ENCODE measurements at regions not wholly inside any gene's neighbourhood (a gene's known extent, or its start where the extent isn't known, plus 50 kb on each side); places are given as distances from the start of the nearest gene placed in this dataset.

DNA sequence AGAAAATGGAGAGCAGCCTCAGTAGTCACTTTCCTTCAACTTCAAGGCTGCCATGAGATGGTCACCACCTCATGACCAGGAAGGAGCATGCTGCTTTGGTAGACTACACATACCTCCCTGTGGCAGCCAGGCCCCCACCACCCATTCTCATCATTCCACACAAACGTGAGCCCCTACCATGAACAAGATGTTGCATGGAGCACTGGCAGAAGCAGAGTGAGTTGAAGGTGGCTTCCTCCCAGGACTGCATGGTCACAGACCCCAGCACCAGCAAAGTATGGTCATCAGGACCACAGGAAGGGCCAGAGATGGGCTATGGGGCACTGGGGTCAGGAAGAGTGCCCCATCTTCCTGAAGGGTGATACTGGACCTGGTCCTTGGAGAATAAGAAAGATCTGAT is 65.5 kb upstream of the FOXE1 start:
- TF ChIP-seq, protein P1, sequence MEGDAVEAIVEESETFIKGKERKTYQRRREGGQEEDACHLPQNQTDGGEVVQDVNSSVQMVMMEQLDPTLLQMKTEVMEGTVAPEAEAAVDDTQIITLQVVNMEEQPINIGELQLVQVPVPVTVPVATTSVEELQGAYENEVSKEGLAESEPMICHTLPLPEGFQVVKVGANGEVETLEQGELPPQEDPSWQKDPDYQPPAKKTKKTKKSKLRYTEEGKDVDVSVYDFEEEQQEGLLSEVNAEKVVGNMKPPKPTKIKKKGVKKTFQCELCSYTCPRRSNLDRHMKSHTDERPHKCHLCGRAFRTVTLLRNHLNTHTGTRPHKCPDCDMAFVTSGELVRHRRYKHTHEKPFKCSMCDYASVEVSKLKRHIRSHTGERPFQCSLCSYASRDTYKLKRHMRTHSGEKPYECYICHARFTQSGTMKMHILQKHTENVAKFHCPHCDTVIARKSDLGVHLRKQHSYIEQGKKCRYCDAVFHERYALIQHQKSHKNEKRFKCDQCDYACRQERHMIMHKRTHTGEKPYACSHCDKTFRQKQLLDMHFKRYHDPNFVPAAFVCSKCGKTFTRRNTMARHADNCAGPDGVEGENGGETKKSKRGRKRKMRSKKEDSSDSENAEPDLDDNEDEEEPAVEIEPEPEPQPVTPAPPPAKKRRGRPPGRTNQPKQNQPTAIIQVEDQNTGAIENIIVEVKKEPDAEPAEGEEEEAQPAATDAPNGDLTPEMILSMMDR (IDR thresholded peaks at IDR 0.05; ENCODE audit: insufficient read depth, low read depth, low read length) = no peak
- no peak for TF ChIP-seq EZH2 (IDR thresholded peaks at IDR 0.05; ENCODE audit: insufficient read depth, low read length)

Measured in astrocyte (in vitro differentiated cells and primary cell).